PFSK-1 (cell line): ENCODE measurements at regions not wholly inside any gene's neighbourhood (a gene's known extent, or its start where the extent isn't known, plus 50 kb on each side); places are given as distances from the start of the nearest gene placed in this dataset.

ENCODE experiments used
- FOXP2 ChIP-seq: optimal IDR thresholded peaks from 2 replicates; pipeline ENCODE3; 2011; ENCODE audit warnings: borderline replicate concordance, control low read depth, inconsistent platforms; ENCODE audit not compliant: insufficient read depth; ENCODE audit errors: extremely low read length, extremely low read depth
- POLR2AphosphoS5 ChIP-seq: IDR thresholded peaks from 2 replicates; pipeline ENCODE4 v1.6.1; 2012; ENCODE audit warnings: low read depth, mild to moderate bottlenecking, control low read depth, low read length, moderate library complexity
- SIN3A ChIP-seq: IDR thresholded peaks from 2 replicates; pipeline ENCODE4 v1.6.1; 2012; ENCODE audit warnings: mild to moderate bottlenecking, low read length, moderate library complexity, borderline replicate concordance; ENCODE audit not compliant: insufficient read depth
- TAF1 ChIP-seq: IDR thresholded peaks from 2 replicates; pipeline ENCODE4 v1.6.1; 2012; ENCODE audit warnings: low read length, control low read depth, borderline replicate concordance; ENCODE audit not compliant: insufficient read depth
- TF ChIP-seq, protein P1 (sequence below), 2 experiments: IDR thresholded peaks; 2 replicates each; pipeline versions ENCODE4 v1.6.1 to v1.8.0; 2011 to 2012; ENCODE audit warnings: low read depth in 2 of 2, low read length in 2 of 2, control low read depth in 1 of 2, inconsistent platforms in 1 of 2, mild to moderate bottlenecking in 1 of 2, moderate library complexity in 1 of 2; ENCODE audit not compliant: insufficient read depth in 1 of 2

DNA sequence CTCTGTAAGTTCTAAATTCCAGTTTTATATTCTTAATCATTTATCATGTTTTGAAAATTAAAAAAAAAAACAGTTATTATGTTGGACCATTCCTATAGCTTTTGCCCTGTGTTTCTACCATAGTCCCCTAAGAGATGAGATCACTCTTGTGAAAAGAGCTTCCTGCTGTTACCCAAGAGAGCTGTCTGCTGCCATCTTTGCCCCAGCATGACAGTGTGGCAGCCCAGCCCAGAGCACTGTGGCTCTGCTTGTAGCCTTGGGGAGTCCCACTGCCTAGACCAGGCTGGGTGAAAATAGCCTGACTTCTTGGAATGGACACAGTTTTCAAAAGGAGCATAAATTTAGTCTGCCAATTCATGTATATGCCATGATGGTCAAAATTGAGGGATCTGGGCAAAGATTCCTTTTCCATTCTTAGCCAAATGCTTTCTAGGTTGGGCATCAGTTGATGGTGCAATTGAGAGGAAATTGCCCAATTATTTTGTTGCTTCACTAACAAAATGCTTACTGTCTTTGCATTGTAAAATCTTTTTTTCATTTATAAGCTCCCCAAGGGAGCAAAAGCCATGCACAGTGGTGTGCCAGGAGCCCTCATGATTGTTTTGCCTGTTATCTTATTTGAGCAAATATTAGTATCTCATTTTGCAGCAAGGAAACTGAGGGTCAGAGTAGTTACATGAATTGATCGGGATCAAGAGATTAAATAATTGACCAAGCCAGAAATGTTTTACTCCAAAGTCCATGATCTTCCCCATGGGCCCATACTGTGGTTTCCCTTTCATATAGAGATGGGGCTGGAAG is 72.8 kb downstream of the ETS2 start:
- TF ChIP-seq SIN3A, result no peak
- TF ChIP-seq POLR2AphosphoS5, result no peak
- TF ChIP-seq TAF1, result no peak
- no peak for TF ChIP-seq FOXP2
- TF ChIP-seq, protein P1, sequence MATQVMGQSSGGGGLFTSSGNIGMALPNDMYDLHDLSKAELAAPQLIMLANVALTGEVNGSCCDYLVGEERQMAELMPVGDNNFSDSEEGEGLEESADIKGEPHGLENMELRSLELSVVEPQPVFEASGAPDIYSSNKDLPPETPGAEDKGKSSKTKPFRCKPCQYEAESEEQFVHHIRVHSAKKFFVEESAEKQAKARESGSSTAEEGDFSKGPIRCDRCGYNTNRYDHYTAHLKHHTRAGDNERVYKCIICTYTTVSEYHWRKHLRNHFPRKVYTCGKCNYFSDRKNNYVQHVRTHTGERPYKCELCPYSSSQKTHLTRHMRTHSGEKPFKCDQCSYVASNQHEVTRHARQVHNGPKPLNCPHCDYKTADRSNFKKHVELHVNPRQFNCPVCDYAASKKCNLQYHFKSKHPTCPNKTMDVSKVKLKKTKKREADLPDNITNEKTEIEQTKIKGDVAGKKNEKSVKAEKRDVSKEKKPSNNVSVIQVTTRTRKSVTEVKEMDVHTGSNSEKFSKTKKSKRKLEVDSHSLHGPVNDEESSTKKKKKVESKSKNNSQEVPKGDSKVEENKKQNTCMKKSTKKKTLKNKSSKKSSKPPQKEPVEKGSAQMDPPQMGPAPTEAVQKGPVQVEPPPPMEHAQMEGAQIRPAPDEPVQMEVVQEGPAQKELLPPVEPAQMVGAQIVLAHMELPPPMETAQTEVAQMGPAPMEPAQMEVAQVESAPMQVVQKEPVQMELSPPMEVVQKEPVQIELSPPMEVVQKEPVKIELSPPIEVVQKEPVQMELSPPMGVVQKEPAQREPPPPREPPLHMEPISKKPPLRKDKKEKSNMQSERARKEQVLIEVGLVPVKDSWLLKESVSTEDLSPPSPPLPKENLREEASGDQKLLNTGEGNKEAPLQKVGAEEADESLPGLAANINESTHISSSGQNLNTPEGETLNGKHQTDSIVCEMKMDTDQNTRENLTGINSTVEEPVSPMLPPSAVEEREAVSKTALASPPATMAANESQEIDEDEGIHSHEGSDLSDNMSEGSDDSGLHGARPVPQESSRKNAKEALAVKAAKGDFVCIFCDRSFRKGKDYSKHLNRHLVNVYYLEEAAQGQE (IDR thresholded peaks at IDR 0.05; ENCODE audit: insufficient read depth in 1 of 2, low read depth in 2 of 2, low read length in 2 of 2), result no peak

DNA sequence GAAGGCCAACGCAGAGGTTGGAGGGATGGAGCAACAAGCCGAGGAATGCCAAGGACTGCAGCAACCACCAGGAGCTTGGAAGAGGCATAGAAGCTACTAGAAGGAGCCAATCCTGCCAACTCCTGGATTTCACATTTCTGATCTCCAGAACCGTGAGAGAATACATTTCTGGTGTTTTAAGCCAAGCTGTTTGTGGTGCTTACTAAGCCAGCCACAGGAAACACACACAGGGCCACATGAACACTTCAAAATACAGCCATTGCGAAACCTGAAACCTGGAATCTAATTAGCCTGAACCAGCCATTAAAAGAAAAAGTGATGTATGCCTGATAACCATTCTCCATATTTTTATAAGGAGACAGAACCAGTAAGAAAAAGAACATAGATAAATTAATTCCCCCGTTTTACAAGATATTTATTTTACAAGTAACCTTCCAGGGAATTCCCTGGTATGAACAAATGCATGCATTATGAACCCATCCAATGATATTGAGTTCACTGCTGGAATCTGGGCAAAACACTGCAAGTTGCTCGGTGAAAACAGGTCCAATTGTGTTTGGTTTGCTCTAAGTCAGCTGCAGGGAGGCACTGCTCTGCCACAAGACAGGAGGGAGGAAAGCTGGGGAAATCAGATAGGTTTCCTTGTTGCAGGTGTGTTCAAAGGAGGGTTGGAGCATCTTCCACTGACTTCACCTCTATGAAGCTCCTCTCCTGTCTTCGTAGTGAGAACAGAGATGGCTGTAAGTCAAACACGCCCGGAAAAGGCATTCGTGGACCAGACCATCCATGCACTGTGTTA is 70.2 kb downstream of the ETS2 start:
- TF ChIP-seq, protein P1 (IDR thresholded peaks at IDR 0.05; ENCODE audit: insufficient read depth in 1 of 2, low read depth in 2 of 2, low read length in 2 of 2), result no peak
- no peak for TF ChIP-seq POLR2AphosphoS5
- no peak for TF ChIP-seq FOXP2
- TF ChIP-seq SIN3A, result no peak
- no peak for TF ChIP-seq TAF1
